AG08396 (cell line): ENCODE measurements at regions not wholly inside any gene's neighbourhood (a gene's known extent, or its start where the extent isn't known, plus 50 kb on each side); places are given as distances from the start of the nearest gene placed in this dataset.
A peak's percentile ranks its signal among the peaks of the same experiment; 100 is the strongest.

Source experiments
- DNase-seq: peaks from one replicate; pipeline ENCODE4 v3.0.0; 2012; ENCODE audit warnings: low spot score, mixed read lengths

DNA sequence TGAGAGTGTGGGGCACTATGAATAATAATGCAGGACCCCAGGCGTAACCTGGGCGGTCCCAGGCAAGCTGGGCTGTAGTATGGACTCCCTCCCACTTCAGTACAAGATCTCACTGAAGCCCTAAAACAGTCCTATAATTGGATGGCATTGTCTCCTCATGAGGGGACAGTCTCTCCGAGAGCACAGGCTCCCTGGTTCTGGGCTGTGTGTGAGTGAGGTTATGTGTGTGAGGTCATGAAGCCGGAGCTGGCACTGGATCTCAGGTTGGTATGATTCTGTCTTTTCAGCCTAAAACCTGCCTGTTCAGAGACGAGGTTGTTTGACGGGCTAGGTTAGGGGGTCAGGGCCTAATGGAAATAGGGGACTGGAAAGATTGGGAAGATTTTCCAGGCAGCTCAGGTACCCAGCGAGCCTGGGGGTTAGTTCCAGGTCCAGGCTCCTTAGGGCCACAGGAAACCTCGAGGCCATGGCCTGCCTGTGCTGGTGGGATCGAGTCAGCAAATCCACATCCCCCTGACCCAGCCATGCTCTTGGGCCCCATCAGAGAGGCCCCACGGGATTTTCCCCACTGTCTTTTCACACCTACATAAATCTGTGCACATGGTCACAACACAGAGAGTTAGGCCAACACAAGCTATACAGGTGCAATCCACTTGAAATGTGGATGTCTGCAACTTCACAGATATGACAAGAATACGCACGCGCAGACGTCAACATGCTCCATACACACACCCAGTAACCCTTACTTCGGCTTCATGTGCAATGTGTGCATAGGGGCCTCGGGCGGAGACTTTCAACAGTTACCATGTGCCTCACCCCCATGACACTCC is 94.8 kb downstream of the INHBB start:
- no peak for DNase-seq

GRCh38 chr2:120441351-120441700 is 95.4 kb downstream of the INHBB start:
- DNase-seq, result no peak

DNA sequence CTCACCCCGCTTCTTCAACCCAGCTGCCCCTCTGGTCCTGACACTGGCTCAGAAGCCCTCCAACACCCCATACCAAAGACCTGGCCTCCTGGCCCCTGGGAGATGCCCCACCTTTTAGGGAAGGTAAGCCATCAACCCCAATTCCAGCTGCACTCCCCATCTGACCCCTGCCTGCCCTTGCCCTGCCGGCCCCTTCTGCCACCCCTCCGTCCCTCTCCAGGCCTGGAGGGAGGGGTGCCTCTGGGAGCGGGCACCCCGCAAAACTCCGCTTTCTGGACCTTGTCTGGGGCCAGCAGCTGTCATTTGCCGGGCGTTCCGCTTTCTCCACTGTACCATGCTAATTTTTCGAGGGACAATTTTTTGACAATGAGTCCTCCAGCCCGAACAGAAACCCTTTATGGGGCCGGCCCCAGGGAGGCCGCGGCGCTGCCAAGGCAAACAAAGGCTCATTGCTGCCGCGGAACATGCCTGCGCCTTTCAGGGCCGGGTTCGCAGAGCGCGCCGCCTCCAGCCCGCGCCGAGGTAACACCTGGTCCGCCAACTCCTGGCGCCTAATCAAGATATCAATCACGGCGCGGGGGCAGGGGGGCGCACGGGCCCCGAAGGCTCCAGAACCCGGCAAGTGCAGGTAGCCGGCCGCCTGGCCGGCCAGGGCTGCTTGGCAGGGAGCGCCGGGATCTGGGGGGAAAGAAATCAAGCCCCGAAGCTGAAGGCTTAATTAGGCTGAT is 96.0 kb downstream of the INHBB start:
- DNase-seq, result peak; percentile 82

- no peak for DNase-seq
These were observed 96.6 kb downstream of the INHBB start for GRCh38 chr2:120442541-120442922.

- no peak for DNase-seq
These were observed 97.1 kb downstream of the INHBB start for GRCh38 chr2:120442923-120443571.

- DNase-seq, result no peak
These were observed 98.0 kb downstream of the INHBB start for GRCh38 chr2:120443946-120444345.

DNA sequence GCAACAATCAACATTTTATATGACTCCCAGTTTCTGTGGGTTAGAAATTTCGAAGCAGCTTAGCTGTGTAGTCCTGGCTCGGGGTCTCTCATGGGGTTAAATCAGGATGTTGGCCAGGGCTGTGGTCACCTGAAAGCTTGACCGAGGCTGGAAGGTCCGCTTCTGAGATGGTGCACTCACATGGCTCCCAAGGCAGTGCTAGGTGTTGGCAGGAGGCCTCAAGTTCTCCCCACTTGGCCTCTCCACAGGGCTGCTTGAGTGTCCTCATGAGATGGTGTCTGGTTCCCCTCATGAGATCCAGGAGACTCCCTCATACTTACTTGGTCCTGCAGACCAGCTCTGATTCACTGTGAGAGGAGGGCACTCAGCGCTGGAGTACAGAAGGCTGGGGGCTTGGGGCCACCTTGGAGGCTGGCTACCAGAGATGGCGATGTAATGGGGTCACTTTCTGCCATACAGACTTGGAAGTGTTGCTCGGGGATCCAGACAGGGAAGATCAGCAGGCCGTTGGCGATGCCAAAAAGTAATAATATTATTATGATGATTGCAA is 98.8 kb downstream of the INHBB start:
- DNase-seq, result no peak

GRCh38 chr2:120445449-120446143 is 99.7 kb downstream of the INHBB start:
- peak; percentile 58 for DNase-seq

DNA sequence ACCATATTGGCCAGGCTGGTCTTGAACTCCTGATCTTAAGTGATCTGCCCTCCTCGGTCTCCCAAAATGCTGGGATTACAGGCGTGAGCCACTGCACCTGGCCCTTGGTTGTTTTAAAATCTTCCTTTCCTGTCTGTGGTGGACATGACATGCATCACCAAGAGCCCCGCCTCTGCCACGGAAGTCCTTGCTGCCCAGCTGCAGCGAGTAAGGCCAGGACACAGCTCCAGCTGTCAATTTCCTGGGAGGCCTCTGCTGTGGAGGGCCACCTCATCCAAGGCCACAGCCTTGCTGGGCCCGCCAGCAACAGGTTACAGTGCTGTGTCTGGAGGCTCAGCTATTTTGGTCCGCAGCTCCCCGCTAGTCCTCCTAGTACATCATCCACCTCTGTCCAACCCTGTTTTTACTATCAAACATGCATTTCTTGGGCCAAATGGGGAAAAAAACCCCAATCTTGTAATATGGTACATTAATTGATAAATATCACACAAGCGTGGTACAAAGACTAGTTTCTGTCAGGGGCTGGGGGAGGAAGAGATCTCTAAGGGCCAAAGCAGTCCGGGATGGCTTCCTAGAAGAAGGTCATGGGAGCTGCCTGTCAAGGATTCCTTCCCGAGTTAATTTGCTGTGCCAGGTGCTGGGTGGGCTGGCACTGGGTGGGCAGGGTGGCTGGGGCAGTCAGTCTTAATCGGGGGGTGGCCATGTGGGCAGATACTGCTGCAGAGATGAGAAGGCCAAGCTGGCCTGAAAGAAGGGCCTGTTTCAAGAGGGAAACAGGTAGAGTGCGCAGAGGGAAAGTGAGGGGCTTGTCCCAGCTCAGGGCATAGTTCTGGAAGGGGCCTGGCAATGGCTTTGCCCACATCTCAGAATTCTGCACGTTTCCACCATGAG is 100.5 kb downstream of the INHBB start:
- no peak for DNase-seq

DNA sequence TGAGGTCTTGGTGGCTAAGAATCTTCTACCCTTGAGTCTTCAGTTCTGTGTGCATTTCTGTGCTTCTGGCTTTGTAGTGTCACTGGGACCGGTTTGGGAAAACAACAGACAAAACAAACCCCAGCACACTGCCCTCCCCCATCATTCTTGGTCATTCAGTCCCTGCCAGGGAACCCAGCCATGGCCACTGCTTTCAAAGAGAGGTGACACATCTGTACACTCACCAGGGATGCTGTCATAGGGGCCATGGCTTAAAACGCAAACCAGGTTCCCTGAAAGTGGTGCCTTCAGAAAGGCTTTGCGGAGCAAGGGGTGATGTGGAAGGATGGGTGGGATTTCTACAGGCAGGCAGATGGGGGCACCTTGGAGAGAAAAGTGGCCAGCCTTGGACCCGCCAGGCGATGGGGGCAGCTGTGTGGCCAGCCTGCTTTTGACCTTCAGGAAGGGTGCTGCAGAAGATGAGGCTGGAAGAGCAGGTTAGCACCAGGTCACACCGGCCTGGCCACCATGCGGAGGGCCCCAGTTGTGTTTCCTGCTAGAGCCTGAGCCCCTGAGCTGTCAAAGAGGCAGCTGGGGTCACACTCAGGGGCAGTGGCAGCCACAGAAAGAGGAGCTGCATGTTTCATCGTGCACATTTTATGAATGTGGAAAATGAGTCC is 101.3 kb downstream of the INHBB start:
- no peak for DNase-seq

DNA sequence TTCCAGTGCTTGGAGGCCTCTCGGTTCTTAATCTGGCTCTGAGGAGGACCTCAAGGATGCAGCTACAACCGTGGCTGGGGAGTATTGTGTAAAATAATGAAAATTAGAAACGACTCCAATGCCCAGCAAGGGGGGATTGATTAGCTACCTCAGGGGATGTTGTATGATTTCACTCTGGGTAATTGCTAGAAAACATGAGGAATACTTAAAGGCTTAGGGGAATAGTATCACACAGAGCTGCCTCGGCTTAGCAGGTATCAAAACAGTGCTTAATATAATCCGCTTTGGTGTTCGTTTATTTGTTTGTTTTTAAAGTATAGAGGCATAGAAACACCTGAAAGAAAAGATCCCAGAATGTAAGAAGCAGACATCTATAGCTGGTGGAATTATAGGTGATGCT is 102.5 kb downstream of the INHBB start:
- DNase-seq, result no peak

DNA sequence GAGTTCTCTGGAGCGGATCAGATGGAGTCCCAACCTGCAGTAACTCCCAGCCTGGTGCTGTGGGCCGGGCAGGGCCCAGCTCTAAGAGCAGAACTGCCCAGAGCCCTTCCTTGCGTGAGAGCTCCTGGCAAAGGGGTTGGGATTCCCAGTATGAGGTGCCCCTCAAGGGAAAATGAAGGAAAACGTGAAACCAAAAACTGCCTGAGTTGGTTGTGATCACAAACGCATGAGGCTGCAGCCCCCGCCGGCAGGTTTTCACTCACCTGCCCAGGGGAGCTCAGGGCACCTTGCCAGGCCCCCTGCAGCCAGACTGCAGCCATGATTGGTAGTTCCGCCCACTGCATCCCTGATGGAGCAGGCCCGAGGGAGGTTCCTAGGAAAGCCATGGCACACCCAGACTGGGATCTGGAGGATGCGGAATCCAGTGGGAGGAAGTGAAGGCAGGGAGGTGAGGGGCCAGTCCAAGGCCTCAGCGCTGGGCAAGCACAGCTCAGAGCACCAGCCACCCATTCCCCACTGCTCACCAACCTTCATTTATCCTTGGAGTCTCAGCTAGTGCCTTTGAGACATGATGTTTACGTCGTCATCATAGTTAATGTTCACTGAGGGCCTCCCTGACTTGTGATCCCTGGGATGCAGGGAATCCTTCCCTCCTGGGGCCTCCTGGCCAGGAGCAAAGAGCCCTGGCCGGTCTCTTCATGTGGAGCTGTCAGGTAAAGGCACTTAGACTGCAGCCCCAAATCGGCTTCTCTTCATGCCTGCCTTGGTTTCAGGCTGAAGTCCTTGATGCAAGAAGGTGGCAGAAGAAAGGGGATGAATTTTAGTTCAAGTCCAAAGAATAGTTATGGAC is 103.2 kb downstream of the INHBB start:
- DNase-seq, result no peak

GRCh38 chr2:120450196-120450820 is 104.4 kb downstream of the INHBB start:
- no peak for DNase-seq

- no peak for DNase-seq
These were observed 105.4 kb downstream of the INHBB start for GRCh38 chr2:120451334-120451733.

DNA sequence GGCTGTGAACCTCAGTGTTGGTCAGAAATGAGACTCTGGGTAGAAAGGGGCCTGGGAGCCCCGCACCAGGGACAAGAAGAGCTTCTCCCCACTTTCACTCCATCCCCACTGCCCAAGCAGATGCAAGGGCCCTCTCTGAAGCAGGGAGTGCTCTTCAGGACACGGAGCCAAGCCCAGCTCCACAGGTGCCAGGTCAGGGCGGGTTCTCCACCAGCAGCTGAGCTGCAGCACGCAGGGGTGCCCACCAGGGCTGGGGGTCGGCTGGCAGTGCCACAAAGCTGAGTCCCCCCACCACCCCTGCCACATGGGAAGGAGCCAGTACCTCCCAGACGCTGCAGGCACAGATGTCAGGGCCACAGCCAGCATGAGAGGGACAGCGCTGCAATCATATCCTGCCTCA is 106.2 kb downstream of the INHBB start:
- DNase-seq, result no peak

DNA sequence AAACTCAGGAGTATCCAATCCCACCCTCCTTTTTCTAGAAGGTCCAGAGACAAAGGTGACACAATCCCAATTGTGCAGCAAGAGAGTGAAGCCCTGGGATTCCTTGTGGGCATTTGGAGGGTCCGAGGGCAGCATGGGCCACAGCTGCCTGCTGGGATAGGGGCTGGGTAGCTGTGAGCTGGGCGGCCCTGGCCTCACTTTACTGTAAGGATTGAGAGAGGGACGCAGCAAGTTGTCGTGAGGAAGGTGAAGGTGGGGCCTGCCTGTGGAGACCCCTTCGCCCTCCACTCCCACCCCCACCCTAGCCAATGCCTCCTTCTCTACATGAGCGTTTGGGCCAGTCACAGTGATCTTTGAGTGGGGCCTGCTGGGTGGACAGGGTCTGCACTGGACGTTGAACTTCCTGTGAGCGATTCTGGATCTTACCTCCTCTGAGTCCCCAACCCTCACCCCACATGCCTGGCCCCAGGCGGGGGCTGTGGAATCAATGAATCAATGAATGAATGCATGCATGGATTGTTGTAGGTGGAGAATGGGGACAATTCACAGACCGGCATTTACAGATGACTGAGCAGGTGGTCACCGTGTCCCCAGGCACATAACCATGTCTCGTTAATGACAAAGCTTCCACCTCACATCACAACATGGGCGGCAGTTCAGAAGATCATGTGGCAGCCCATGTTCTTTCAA is 107.2 kb downstream of the INHBB start:
- DNase-seq, result no peak

- peak; percentile 64 for DNase-seq
These were observed 107.7 kb downstream of the INHBB start for GRCh38 chr2:120453635-120453998.

- DNase-seq, result no peak
These were observed 108.9 kb downstream of the INHBB start for GRCh38 chr2:120454654-120455385.
